ENCODE measurements at regions not wholly inside any gene's neighbourhood (a gene's known extent, or its start where the extent isn't known, plus 50 kb on each side); places are given as distances from the start of the nearest gene placed in this dataset.
"Not testable (repeated sequence)": the region's sequence is repeated elsewhere in the genome, so short reads cannot be mapped to it uniquely, and the experiment has no call there.

- not testable (repeated sequence) for DNase-seq (ENCODE audit: low read depth)
Measured at GRCh38 chr21:25531538-25532250, 75.6 kb downstream of the MRPL39 start.

- no peak for DNase-seq (ENCODE audit: low read depth)
Measured at GRCh38 chr21:25528515-25528914, 78.8 kb downstream of the MRPL39 start.

- DNase-seq (ENCODE audit: low read depth), result no peak
Measured at GRCh38 chr21:25518491-25518911, 88.8 kb downstream of the MRPL39 start.

GRCh38 chr21:25515484-25516405 lies 91.5 kb downstream of the MRPL39 start:
- no peak for DNase-seq (ENCODE audit: low read depth)

GRCh38 chr21:25513810-25514209 lies 93.5 kb downstream of the MRPL39 start:
- no peak for DNase-seq (ENCODE audit: low read depth)

GRCh38 chr21:25512095-25513081 lies 94.9 kb downstream of the MRPL39 start:
- DNase-seq (ENCODE audit: low read depth), result no peak

GRCh38 chr21:25509862-25510261 lies 97.4 kb downstream of the MRPL39 start:
- DNase-seq (ENCODE audit: low read depth), result no peak

GRCh38 chr21:25508364-25508763 lies 98.9 kb downstream of the MRPL39 start:
- no peak for DNase-seq (ENCODE audit: low read depth)

GRCh38 chr21:25507522-25507921 lies 99.8 kb downstream of the MRPL39 start:
- DNase-seq (ENCODE audit: low read depth), result no peak

- no peak for DNase-seq (ENCODE audit: low read depth)
Measured at GRCh38 chr21:25506887-25507286, 100.4 kb downstream of the MRPL39 start.

GRCh38 chr21:25506261-25506660 lies 101.0 kb downstream of the MRPL39 start:
- DNase-seq (ENCODE audit: low read depth), result no peak

- DNase-seq (ENCODE audit: low read depth), result no peak
Measured at GRCh38 chr21:25503981-25504380, 103.3 kb downstream of the MRPL39 start.

GRCh38 chr21:25501996-25502665 lies 105.2 kb downstream of the MRPL39 start:
- no peak for DNase-seq (ENCODE audit: low read depth)

- no peak for DNase-seq (ENCODE audit: low read depth)
Measured at GRCh38 chr21:25501462-25501861, 105.8 kb downstream of the MRPL39 start.

GRCh38 chr21:25500598-25500997 lies 106.7 kb downstream of the MRPL39 start:
- no peak for DNase-seq (ENCODE audit: low read depth)

GRCh38 chr21:25496825-25497482 lies 110.3 kb downstream of the MRPL39 start:
- DNase-seq (ENCODE audit: low read depth), result no peak

GRCh38 chr21:25494804-25495203 lies 112.5 kb downstream of the MRPL39 start:
- no peak for DNase-seq (ENCODE audit: low read depth)

- no peak for DNase-seq (ENCODE audit: low read depth)
Measured at GRCh38 chr21:25493722-25494121, 113.6 kb downstream of the MRPL39 start.

GRCh38 chr21:25491267-25491666 lies 116.0 kb downstream of the MRPL39 start:
- DNase-seq (ENCODE audit: low read depth), result no peak

GRCh38 chr21:25490742-25491141 lies 116.5 kb downstream of the MRPL39 start:
- DNase-seq (ENCODE audit: low read depth), result no peak

GRCh38 chr21:25489673-25490072 lies 117.6 kb downstream of the MRPL39 start:
- DNase-seq (ENCODE audit: low read depth), result no peak
